Lower leg skin (tissue), 3 donors: ENCODE measurements at regions not wholly inside any gene's neighbourhood (a gene's known extent, or its start where the extent isn't known, plus 50 kb on each side); places are given as distances from the start of the nearest gene placed in this dataset.

Experiments
- POLR2A ChIP-seq, 2 donors: fragments of 450-650 bp; IDR thresholded peaks; one replicate each; pipeline ENCODE4 v1.6.1; 2016 to 2017; ENCODE audit warnings: antibody characterized with exemption in 2 of 2, mild to moderate bottlenecking in 1 of 2, moderate library complexity in 1 of 2
- TF ChIP-seq, protein P1 (sequence below), 3 donors: fragments of 450-650 bp; IDR thresholded peaks; one replicate each; pipeline ENCODE4 v1.5.1; 2016; ENCODE audit warnings: antibody characterized with exemption in 3 of 3, mild to moderate bottlenecking in 3 of 3, moderate library complexity in 2 of 3

DNA sequence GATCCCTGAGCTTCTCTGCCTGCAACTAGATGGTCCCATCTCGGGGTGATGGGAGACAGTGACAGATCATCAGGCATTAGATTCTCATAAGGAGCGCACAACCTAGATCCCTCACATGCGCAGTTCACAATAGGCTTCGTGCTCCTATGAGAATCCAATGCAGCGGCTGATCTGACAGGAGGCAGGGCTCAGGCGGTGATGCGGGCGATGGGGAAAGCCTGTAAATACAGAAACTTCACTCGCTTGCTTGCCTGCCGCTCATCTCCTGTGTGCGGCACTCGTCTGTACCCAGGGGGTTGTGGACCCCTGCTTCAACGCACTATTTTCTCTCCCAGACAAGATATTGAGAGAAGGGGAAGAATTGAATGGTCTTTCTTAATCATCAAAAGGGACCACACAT, 473.9 kb downstream of the ZNF536 start:
- TF ChIP-seq, protein P1, sequence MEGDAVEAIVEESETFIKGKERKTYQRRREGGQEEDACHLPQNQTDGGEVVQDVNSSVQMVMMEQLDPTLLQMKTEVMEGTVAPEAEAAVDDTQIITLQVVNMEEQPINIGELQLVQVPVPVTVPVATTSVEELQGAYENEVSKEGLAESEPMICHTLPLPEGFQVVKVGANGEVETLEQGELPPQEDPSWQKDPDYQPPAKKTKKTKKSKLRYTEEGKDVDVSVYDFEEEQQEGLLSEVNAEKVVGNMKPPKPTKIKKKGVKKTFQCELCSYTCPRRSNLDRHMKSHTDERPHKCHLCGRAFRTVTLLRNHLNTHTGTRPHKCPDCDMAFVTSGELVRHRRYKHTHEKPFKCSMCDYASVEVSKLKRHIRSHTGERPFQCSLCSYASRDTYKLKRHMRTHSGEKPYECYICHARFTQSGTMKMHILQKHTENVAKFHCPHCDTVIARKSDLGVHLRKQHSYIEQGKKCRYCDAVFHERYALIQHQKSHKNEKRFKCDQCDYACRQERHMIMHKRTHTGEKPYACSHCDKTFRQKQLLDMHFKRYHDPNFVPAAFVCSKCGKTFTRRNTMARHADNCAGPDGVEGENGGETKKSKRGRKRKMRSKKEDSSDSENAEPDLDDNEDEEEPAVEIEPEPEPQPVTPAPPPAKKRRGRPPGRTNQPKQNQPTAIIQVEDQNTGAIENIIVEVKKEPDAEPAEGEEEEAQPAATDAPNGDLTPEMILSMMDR (IDR thresholded peaks at IDR 0.05), result no peak
- TF ChIP-seq POLR2A (IDR thresholded peaks at IDR 0.05), result no peak
